Kidney capillary endothelial cell (primary cell): ENCODE measurements at regions not wholly inside any gene's neighbourhood (a gene's known extent, or its start where the extent isn't known, plus 50 kb on each side); places are given as distances from the start of the nearest gene placed in this dataset.
"Not testable (repeated sequence)": the region's sequence is repeated elsewhere in the genome, so short reads cannot be mapped to it uniquely, and the experiment has no call there.

Experiments
- DNase-seq: peaks from one replicate; pipeline ENCODE4 v3.0.0-alpha.2; 2018; ENCODE audit warnings: low spot score

- DNase-seq, result no peak
These were observed 472.9 kb upstream of the RUNX1 start for GRCh38 chr21:35521852-35522505.

GRCh38 chr21:35521293-35521692 lies 472.2 kb upstream of the RUNX1 start:
- no peak for DNase-seq

- no peak for DNase-seq
These were observed 471.8 kb upstream of the RUNX1 start for GRCh38 chr21:35520856-35521255.

- no peak for DNase-seq
These were observed 471.2 kb upstream of the RUNX1 start for GRCh38 chr21:35520302-35520701.

- no peak for DNase-seq
These were observed 468.8 kb upstream of the RUNX1 start for GRCh38 chr21:35517865-35518264.

GRCh38 chr21:35516292-35516691 lies 467.2 kb upstream of the RUNX1 start:
- not testable (repeated sequence) for DNase-seq

- DNase-seq, result no peak
These were observed 463.2 kb upstream of the RUNX1 start for GRCh38 chr21:35512346-35512745.

GRCh38 chr21:35511696-35512162 lies 462.6 kb upstream of the RUNX1 start:
- DNase-seq, result no peak

- no peak for DNase-seq
These were observed 462.0 kb upstream of the RUNX1 start for GRCh38 chr21:35510957-35511695.

GRCh38 chr21:35510294-35510693 lies 461.2 kb upstream of the RUNX1 start:
- DNase-seq, result no peak

- no peak for DNase-seq
These were observed 460.1 kb upstream of the RUNX1 start for GRCh38 chr21:35509001-35509704.

GRCh38 chr21:35508139-35508888 lies 459.2 kb upstream of the RUNX1 start:
- DNase-seq, result no peak

GRCh38 chr21:35507181-35507759 lies 458.2 kb upstream of the RUNX1 start:
- DNase-seq, result no peak

- DNase-seq, result no peak
These were observed 457.7 kb upstream of the RUNX1 start for GRCh38 chr21:35506771-35507170.

- DNase-seq, result no peak
These were observed 457.2 kb upstream of the RUNX1 start for GRCh38 chr21:35506352-35506751.

- DNase-seq, result no peak
These were observed 455.9 kb upstream of the RUNX1 start for GRCh38 chr21:35504951-35505466.

GRCh38 chr21:35504277-35504676 lies 455.2 kb upstream of the RUNX1 start:
- DNase-seq, result no peak

GRCh38 chr21:35503671-35504070 lies 454.6 kb upstream of the RUNX1 start:
- no peak for DNase-seq

- DNase-seq, result no peak
These were observed 453.7 kb upstream of the RUNX1 start for GRCh38 chr21:35502821-35503220.

GRCh38 chr21:35497522-35497921 lies 448.4 kb upstream of the RUNX1 start:
- DNase-seq, result not testable (repeated sequence)

- no peak for DNase-seq
These were observed 443.0 kb upstream of the RUNX1 start for GRCh38 chr21:35491920-35492678.
